Ishikawa (cell line): ENCODE measurements at regions not wholly inside any gene's neighbourhood (a gene's known extent, or its start where the extent isn't known, plus 50 kb on each side); places are given as distances from the start of the nearest gene placed in this dataset.

Experiments used
- TAF1 ChIP-seq: IDR thresholded peaks from 2 replicates; pipeline ENCODE4 v1.6.1; 2012; ENCODE audit warnings: low read depth, mild to moderate bottlenecking
- TF ChIP-seq, protein P1 (sequence below): IDR thresholded peaks from 2 replicates; pipeline ENCODE4 v1.6.1; 2012

DNA sequence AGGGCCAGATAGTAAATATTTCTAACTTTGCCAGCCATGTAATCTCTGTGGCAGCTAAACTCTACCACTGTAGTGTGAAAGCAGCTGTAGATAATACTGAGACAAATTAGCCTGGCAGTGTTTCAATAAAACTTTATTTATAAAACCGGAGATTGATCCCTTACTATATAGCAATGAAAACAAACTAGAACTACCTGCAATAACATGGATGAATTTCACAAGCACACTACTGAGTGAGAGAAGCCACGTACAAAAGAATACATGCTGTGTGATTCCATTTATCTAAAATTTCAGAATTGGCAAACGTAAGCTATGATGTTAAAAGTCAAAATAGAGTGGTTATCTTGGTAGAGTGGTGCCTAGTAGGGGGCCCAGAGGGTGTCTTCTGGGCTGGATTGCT is 198.7 kb upstream of the SGK1 start:
- TF ChIP-seq, protein P1, sequence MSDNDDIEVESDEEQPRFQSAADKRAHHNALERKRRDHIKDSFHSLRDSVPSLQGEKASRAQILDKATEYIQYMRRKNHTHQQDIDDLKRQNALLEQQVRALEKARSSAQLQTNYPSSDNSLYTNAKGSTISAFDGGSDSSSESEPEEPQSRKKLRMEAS, result no peak
- TF ChIP-seq TAF1, result no peak
